HepG2 (cell line): ENCODE measurements at regions not wholly inside any gene's neighbourhood (a gene's known extent, or its start where the extent isn't known, plus 50 kb on each side); places are given as distances from the start of the nearest gene placed in this dataset.

ENCODE experiments used
- ATAC-seq: fragments of 200-7000 bp; cut with Tn5 transposase; 3 replicates; pipeline ENCODE4 v1.9.1; 2020; ENCODE audit warnings: mild to moderate bottlenecking, moderate library complexity
- BruUV-seq: library from RNA; stranded (reverse); fragments of 400-500 nt; replicated peaks from 2 replicates; lab custom pipeline; 2021; lab: Mats Ljungman, UMichigan
- CTCF ChIA-PET: fragments of 300-600 bp; formaldehyde crosslinking; extraction: SDS; loops from one replicate; lab custom pipeline; 2021; ENCODE audit warnings: low total read pairs, inconsistent platforms, low intra/inter-chr PET ratio; lab: Yijun Ruan, JAX
- POLR2A ChIA-PET: fragments of 350-600 bp; sonication (Branson Sonifier 250); formaldehyde crosslinking; loops from one replicate; lab custom pipeline; 2020; ENCODE audit warnings: antibody characterized with exemption, inconsistent platforms; lab: Yijun Ruan, JAX
- DNase-seq: peaks from one replicate; pipeline ENCODE4 v3.0.0-alpha.2; 2015; ENCODE audit warnings: low spot score
- FAIRE-seq: peaks from 3 replicates; lab custom pipeline; 2011; peaks lifted over from hg19 to GRCh38; lab: Jason Lieb, UNC
- H2AFZ ChIP-seq: one replicate; pipeline ENCODE4 v1.6.1; 2011; ENCODE audit warnings: low read length, inconsistent platforms
- H3K27ac ChIP-seq: fragments of 300-600 bp; 3 replicates; pipeline ENCODE4 v1.8.0; 2011; ENCODE audit warnings: mixed run types, mild to moderate bottlenecking, mixed read lengths, low read length, inconsistent platforms; ENCODE audit not compliant: insufficient read depth; ENCODE audit errors: extremely low read length
- H3K27me3 ChIP-seq, 2 experiments: fragments of 200-600 bp in 1 of 2; 2 replicates in 1 of 2; 3 replicates in 1 of 2; pipeline versions ENCODE4 v1.6.0 to v1.8.0; 2011; ENCODE audit warnings: low read length in 2 of 2, mild to moderate bottlenecking in 2 of 2, moderate library complexity in 2 of 2, inconsistent platforms in 1 of 2; ENCODE audit not compliant: insufficient read depth in 2 of 2, control insufficient read depth in 1 of 2
- H3K36me3 ChIP-seq, 2 experiments: fragments of 200-600 bp in 1 of 2; replicated peaks in 1 of 2; 2 replicates in 1 of 2; 3 replicates in 1 of 2; pipeline versions ENCODE4 v1.5.1 to v1.8.0; 2011; ENCODE audit warnings: low read length in 2 of 2, inconsistent platforms in 1 of 2; ENCODE audit not compliant: insufficient read depth in 2 of 2, control insufficient read depth in 1 of 2
- H3K4me1 ChIP-seq: 2 replicates; pipeline ENCODE4 v1.5.1; 2012; ENCODE audit warnings: low read length, inconsistent platforms; ENCODE audit not compliant: insufficient read depth
- H3K4me2 ChIP-seq: 2 replicates; pipeline ENCODE4 v1.6.0; 2011; ENCODE audit warnings: low read depth, low read length, inconsistent platforms
- H3K4me3 ChIP-seq, 3 experiments: fragments of 200-600 bp in 1 of 3; sonication (generic), shearing (Covaris generic) in 1 of 3; replicated peaks in 1 of 3; 2 replicates each; pipeline ENCODE4 v1.5.1; 2011 to 2016; ENCODE audit warnings: low read length in 3 of 3, inconsistent platforms in 2 of 3, low read depth in 2 of 3, mild to moderate bottlenecking in 2 of 3, control low read depth in 1 of 3, mixed read lengths in 1 of 3; ENCODE audit not compliant: insufficient read depth in 1 of 3
- H3K79me2 ChIP-seq: one replicate; pipeline ENCODE4 v1.6.1; 2011; ENCODE audit warnings: low read length, inconsistent platforms; ENCODE audit not compliant: insufficient read depth
- H3K9ac ChIP-seq: 2 replicates; pipeline ENCODE4 v1.6.0; 2011; ENCODE audit warnings: mild to moderate bottlenecking, low read depth, low read length, inconsistent platforms; ENCODE audit not compliant: insufficient read depth
- H3K9me3 ChIP-seq: 2 replicates; pipeline ENCODE4 v1.5.1; 2012; ENCODE audit warnings: mild to moderate bottlenecking, low read length
- H4K20me1 ChIP-seq: 2 replicates; pipeline ENCODE4 v1.6.0; 2011; ENCODE audit warnings: inconsistent platforms, mild to moderate bottlenecking, low read length, moderate library complexity; ENCODE audit not compliant: insufficient read depth
- GATA4 ChIP-seq: sonication (generic); IDR thresholded peaks from 2 replicates; pipeline ENCODE4 v1.6.1; 2016; ENCODE audit warnings: antibody characterized with exemption, low read depth, borderline replicate concordance
- JDP2 ChIP-seq: sonication (generic); formaldehyde crosslinking; IDR thresholded peaks from 2 replicates; pipeline ENCODE4 v1.8.1; 2022; ENCODE audit warnings: missing genetic modification reagents, borderline replicate concordance
- MAFG ChIP-seq: sonication (generic); formaldehyde crosslinking; IDR thresholded peaks from 2 replicates; pipeline ENCODE4 v1.5.1; 2020; ENCODE audit warnings: mild to moderate bottlenecking, missing genetic modification reagents
- NCOA2 ChIP-seq: sonication (generic); formaldehyde crosslinking; IDR thresholded peaks from 2 replicates; pipeline ENCODE4 v1.8.0; 2022; ENCODE audit warnings: inconsistent platforms
- TAF15 ChIP-seq: fragments of 200-400 bp; formaldehyde crosslinking; IDR thresholded peaks from one replicate; pipeline ENCODE4 v1.6.1; 2018; ENCODE audit warnings: mild to moderate bottlenecking, low read depth, low read length; ENCODE audit not compliant: poor library complexity, severe bottlenecking
- ZBTB7A ChIP-seq: sonication (generic); formaldehyde crosslinking; IDR thresholded peaks from 2 replicates; pipeline ENCODE4 v1.8.0; 2022; ENCODE audit warnings: mild to moderate bottlenecking, missing genetic modification reagents
- ZNF274 ChIP-seq: sonication (generic); formaldehyde crosslinking; IDR thresholded peaks from 2 replicates; pipeline ENCODE4 v1.5.1; 2020; ENCODE audit warnings: mild to moderate bottlenecking, missing genetic modification reagents
- WGBS: methylation state at CpG from one replicate; pipeline ENCODE4 v1.1.6; 2017; ENCODE audit warnings: low lambda C conversion rate; 5-methylcytosine and 5-hydroxymethylcytosine counted together
- in situ Hi-C: cut with HindIII; loops from 2 replicates; pipeline ENCODE4 v1.10.0; 2017; ENCODE audit warnings: low pct_unique_long_range_greater_than_20kb; ENCODE audit not compliant: extremely low pct_ligation_motif_present
- intact Hi-C: fragments of 100-400 bp; cut with micrococcal nuclease; formaldehyde crosslinking; loops from one replicate; pipeline ENCODE4 v1.10.0; 2022; ENCODE audit not compliant: unreplicated experiment
- TF ChIP-seq, protein P1 (sequence below): sonication (generic); formaldehyde crosslinking; IDR thresholded peaks from 2 replicates; pipeline ENCODE4 v1.4.0; 2020; ENCODE audit warnings: missing genetic modification reagents
- TF ChIP-seq, protein P2 (sequence below): sonication (generic); formaldehyde crosslinking; IDR thresholded peaks from 2 replicates; pipeline ENCODE4 v1.8.0; 2022; ENCODE audit warnings: missing genetic modification reagents, mild to moderate bottlenecking, moderate library complexity, borderline replicate concordance

DNA sequence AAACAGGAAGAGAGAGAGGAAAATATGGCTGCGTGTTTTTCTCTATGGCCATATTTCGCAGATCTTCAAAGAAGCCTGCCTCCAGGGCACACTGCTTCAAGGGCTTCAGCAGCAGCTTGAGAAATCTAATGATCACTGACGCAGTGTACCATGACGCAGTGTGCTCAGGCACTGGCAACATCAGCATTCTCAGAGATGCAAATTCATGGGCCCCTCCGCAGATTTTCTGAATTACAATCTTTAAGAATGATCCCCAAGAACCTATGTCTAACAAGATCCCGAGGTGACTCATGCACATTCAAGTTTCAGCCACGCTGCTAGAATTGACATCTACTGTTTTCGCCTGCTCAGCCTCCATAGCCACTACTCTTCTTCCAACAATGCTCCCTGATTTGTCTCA is 143.9 kb upstream of the ZNF366 start:
- Histone ChIP-seq H3K79me2 (no peaks in the 10 kb centered on the region), H3K27me3 (peaks cover 0 to 5% of the 10 kb centered on the region in 2 experiments; a peak in 1 of 5 replicates), H3K4me1 (no peaks in the 10 kb centered on the region), H2AFZ (no peak overlapping the region), H3K4me2 (no peak overlapping the region), H3K9ac (no peak overlapping the region), H3K27ac (no peak overlapping the region), H4K20me1 (no peaks in the 10 kb centered on the region), H3K4me3 (no peak overlapping the region), H3K9me3 (no peaks in the 10 kb centered on the region), H3K36me3 (no peaks in the 10 kb centered on the region)
- no peak for FAIRE-seq
- POLR2A ChIA-PET, result no interaction called here
- in situ Hi-C loops, result no loop called here
- 10% methylated on average over 7 of the region's 8 CpGs for WGBS
- BruUV-seq, result no TSS peak
- TF ChIP-seq, protein P1, sequence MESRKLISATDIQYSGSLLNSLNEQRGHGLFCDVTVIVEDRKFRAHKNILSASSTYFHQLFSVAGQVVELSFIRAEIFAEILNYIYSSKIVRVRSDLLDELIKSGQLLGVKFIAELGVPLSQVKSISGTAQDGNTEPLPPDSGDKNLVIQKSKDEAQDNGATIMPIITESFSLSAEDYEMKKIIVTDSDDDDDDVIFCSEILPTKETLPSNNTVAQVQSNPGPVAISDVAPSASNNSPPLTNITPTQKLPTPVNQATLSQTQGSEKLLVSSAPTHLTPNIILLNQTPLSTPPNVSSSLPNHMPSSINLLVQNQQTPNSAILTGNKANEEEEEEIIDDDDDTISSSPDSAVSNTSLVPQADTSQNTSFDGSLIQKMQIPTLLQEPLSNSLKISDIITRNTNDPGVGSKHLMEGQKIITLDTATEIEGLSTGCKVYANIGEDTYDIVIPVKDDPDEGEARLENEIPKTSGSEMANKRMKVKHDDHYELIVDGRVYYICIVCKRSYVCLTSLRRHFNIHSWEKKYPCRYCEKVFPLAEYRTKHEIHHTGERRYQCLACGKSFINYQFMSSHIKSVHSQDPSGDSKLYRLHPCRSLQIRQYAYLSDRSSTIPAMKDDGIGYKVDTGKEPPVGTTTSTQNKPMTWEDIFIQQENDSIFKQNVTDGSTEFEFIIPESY (CRISPR knock-in tag), result no peak
- TF ChIP-seq TAF15 (no peak), GATA4 (no peak), ZBTB7A (no peak), MAFG (CRISPR knock-in tag) (no peak), NCOA2 (no peak), ZNF274 (CRISPR knock-in tag) (no peak), JDP2 (no peak)
- TF ChIP-seq, protein P2, sequence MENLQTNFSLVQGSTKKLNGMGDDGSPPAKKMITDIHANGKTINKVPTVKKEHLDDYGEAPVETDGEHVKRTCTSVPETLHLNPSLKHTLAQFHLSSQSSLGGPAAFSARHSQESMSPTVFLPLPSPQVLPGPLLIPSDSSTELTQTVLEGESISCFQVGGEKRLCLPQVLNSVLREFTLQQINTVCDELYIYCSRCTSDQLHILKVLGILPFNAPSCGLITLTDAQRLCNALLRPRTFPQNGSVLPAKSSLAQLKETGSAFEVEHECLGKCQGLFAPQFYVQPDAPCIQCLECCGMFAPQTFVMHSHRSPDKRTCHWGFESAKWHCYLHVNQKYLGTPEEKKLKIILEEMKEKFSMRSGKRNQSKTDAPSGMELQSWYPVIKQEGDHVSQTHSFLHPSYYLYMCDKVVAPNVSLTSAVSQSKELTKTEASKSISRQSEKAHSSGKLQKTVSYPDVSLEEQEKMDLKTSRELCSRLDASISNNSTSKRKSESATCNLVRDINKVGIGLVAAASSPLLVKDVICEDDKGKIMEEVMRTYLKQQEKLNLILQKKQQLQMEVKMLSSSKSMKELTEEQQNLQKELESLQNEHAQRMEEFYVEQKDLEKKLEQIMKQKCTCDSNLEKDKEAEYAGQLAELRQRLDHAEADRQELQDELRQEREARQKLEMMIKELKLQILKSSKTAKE, result no peak
- intact Hi-C loops, result no loop called here
- no peak for ATAC-seq
- CTCF ChIA-PET, result no interaction called here
- no peak for DNase-seq
